Liver (tissue), 8 donors: ENCODE measurements at regions not wholly inside any gene's neighbourhood (a gene's known extent, or its start where the extent isn't known, plus 50 kb on each side); places are given as distances from the start of the nearest gene placed in this dataset.

Experiments used
- DNase-seq: peaks from one replicate; pipeline ENCODE4 v3.0.0-alpha.2; 2017; ENCODE audit warnings: low spot score
- H3K27ac ChIP-seq, 2 donors: one replicate each; pipeline ENCODE4 v1.7.0; 2013; ENCODE audit warnings: inconsistent platforms in 2 of 2, low read length in 2 of 2, control low read depth in 1 of 2, low read depth in 1 of 2, mild to moderate bottlenecking in 1 of 2
- H3K27me3 ChIP-seq, 4 donors: one replicate each; pipeline versions ENCODE4 v1.6.1 to v1.7.0; 2013; ENCODE audit warnings: low read length in 3 of 4, inconsistent platforms in 1 of 4, mild to moderate bottlenecking in 1 of 4, moderate library complexity in 1 of 4; ENCODE audit not compliant: control insufficient read depth in 4 of 4, insufficient read depth in 4 of 4
- H3K36me3 ChIP-seq, 4 donors: one replicate each; pipeline versions ENCODE4 v1.6.1 to v1.7.0; 2013; ENCODE audit warnings: low read length in 3 of 4, mild to moderate bottlenecking in 3 of 4, low read depth in 1 of 4, moderate library complexity in 1 of 4; ENCODE audit not compliant: control insufficient read depth in 4 of 4, insufficient read depth in 3 of 4
- H3K4me1 ChIP-seq, 4 donors: one replicate each; pipeline versions ENCODE4 v1.6.1 to v1.7.0; 2013; ENCODE audit warnings: low read length in 3 of 4, mild to moderate bottlenecking in 3 of 4, moderate library complexity in 1 of 4; ENCODE audit not compliant: control insufficient read depth in 4 of 4, insufficient read depth in 4 of 4
- H3K4me3 ChIP-seq, 3 donors: one replicate each; pipeline versions ENCODE4 v1.6.1 to v1.7.0; 2013; ENCODE audit warnings: low read length in 3 of 3, control low read depth in 1 of 3, low read depth in 1 of 3, mild to moderate bottlenecking in 1 of 3
- H3K9ac ChIP-seq, 2 donors: one replicate each; pipeline ENCODE4 v1.7.0; 2013; ENCODE audit warnings: low read length in 2 of 2, mild to moderate bottlenecking in 2 of 2, moderate library complexity in 2 of 2, control low read depth in 1 of 2, low read depth in 1 of 2
- H3K9me3 ChIP-seq, 4 donors: one replicate each; pipeline versions ENCODE4 v1.6.1 to v1.7.0; 2013; ENCODE audit warnings: low read length in 3 of 4; ENCODE audit not compliant: control insufficient read depth in 4 of 4
- ATF3 ChIP-seq: IDR thresholded peaks from 2 replicates; pipeline ENCODE4 v1.6.1; 2016; ENCODE audit warnings: antibody characterized with exemption
- EGR1 ChIP-seq, 2 donors: IDR thresholded peaks; 2 replicates each; pipeline ENCODE4 v1.6.1; 2016 to 2018; ENCODE audit warnings: antibody characterized with exemption in 2 of 2, low read depth in 2 of 2
- FOXA2 ChIP-seq: IDR thresholded peaks from 2 replicates; pipeline ENCODE4 v1.6.1; 2016; ENCODE audit warnings: antibody characterized with exemption
- GABPA ChIP-seq, 2 donors: IDR thresholded peaks in 1 of 2; conservative IDR thresholded peaks in 1 of 2; 2 replicates each; pipeline ENCODE4 v1.6.1; 2016; ENCODE audit warnings: antibody characterized with exemption in 2 of 2, mild to moderate bottlenecking in 1 of 2, moderate library complexity in 1 of 2
- HNF4A ChIP-seq, 2 donors: conservative IDR thresholded peaks; 2 replicates each; pipeline ENCODE4 v1.6.1; 2016; ENCODE audit warnings: antibody characterized with exemption in 2 of 2, mild to moderate bottlenecking in 2 of 2
- HNF4G ChIP-seq: IDR thresholded peaks from 2 replicates; pipeline ENCODE4 v1.6.1; 2016; ENCODE audit warnings: antibody characterized with exemption
- JUND ChIP-seq, 2 donors: IDR thresholded peaks; 2 replicates each; pipeline ENCODE4 v1.6.1; 2016; ENCODE audit warnings: antibody characterized with exemption in 2 of 2
- NR2F2 ChIP-seq: IDR thresholded peaks from 2 replicates; pipeline ENCODE4 v1.6.1; 2016; ENCODE audit warnings: antibody characterized with exemption
- RAD21 ChIP-seq, 2 donors: IDR thresholded peaks; 2 replicates each; pipeline ENCODE4 v1.6.1; 2016; ENCODE audit warnings: antibody characterized with exemption in 2 of 2, mild to moderate bottlenecking in 2 of 2
- TAF1 ChIP-seq: conservative IDR thresholded peaks from 2 replicates; pipeline ENCODE4 v1.6.1; 2016; ENCODE audit warnings: antibody characterized with exemption, mild to moderate bottlenecking
- WGBS: extraction: QIAGEN DNeasy Blood & Tissue Kit; methylation state at CpG from one replicate; pipeline ENCODE4 v1.1.7; 2013; 5-methylcytosine and 5-hydroxymethylcytosine counted together
- TF ChIP-seq, protein P1 (sequence below): fragments of 150-350 bp; IDR thresholded peaks from 2 replicates; pipeline ENCODE4 v1.5.1; 2017; ENCODE audit warnings: improper control_type of control experiment, low read depth, low read length; ENCODE audit not compliant: missing input control
- TF ChIP-seq, protein P2 (sequence below): IDR thresholded peaks from 2 replicates; pipeline ENCODE4 v1.6.1; 2016; ENCODE audit warnings: antibody characterized with exemption, mild to moderate bottlenecking
- donor health status: healthy.
- donor health status: healthy.
- donor health status: healthy.
- donor health status: healthy.
- donor health status: healthy.

- TF ChIP-seq, protein P1, sequence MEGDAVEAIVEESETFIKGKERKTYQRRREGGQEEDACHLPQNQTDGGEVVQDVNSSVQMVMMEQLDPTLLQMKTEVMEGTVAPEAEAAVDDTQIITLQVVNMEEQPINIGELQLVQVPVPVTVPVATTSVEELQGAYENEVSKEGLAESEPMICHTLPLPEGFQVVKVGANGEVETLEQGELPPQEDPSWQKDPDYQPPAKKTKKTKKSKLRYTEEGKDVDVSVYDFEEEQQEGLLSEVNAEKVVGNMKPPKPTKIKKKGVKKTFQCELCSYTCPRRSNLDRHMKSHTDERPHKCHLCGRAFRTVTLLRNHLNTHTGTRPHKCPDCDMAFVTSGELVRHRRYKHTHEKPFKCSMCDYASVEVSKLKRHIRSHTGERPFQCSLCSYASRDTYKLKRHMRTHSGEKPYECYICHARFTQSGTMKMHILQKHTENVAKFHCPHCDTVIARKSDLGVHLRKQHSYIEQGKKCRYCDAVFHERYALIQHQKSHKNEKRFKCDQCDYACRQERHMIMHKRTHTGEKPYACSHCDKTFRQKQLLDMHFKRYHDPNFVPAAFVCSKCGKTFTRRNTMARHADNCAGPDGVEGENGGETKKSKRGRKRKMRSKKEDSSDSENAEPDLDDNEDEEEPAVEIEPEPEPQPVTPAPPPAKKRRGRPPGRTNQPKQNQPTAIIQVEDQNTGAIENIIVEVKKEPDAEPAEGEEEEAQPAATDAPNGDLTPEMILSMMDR = no peak
Measured at GRCh38 chr3:69647511-69648110, 91.7 kb upstream of the MITF start (continued).

DNA sequence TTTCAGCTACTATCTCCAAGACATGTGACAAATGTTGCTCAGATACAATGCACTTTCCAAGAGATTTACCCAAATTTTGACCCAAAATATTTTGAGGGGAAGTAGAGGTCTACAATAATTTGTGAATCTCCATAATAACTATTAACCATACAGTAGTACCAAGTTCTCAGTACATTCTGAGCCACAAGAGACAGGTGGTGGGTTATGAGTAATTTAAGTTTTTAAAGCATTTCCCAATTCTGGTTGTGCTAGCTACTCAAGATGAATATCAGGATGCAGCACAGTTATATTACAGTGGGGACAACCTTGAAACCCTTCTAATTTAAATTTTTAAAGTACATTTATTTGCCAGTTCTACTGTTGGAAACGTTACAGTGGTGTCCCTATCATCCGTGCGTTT is 92.2 kb upstream of the MITF start:
- Histone ChIP-seq H3K36me3 (no peaks in the 10 kb centered on the region), H3K9me3 (no peaks in the 10 kb centered on the region), H3K27me3 (peaks cover 0 to 3% (median 0%) of the 10 kb centered on the region in 4 donors), H3K27ac (no peak overlapping the region), H3K4me1 (peaks cover 0 to 4% (median 0%) of the 10 kb centered on the region in 4 donors), H3K4me3 (no peak overlapping the region), H3K9ac (no peak overlapping the region)
- no peak for DNase-seq
- TF ChIP-seq HNF4G (no peak), RAD21 (IDR thresholded peaks at IDR 0.05) (no peak)
- WGBS = 88% methylated on average over 3 of the region's 3 CpGs

DNA sequence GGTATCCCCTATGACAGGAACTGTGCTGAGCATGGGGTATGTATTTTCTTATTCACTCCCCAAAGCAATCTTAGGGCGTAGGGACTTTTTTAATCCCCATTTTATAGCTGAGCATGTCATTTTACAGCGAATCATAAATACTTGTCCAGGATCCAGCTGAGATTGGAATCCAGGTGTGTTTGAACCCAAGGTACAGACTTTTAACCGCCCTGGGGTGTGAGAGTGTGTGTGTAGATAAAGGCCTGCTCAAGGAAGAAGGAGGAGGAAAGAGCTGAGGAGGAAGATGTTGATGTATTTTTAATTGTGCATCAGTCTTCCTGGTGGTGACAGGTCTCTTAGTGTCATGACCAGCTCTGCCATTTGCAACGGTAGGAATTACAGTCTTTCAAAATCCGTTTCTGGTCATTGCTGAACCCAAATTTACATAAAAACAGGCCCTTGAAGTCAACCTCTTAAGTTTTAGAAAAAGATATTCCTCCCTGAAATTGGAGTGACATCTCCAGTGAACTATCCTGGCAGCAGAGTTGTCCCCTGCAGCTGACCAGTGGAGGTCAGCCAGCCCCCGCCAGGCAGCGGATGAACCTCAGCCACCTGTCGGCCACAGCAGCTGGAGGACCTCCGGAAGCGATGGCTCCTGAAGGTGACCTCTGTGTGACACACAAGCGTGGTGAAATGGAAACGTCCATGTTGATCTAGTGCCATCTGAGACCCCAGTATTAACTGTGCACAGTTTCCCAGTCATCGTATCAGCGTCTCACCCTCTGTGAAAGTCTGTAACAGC is 92.8 kb upstream of the MITF start:
- no peaks in the 10 kb centered on the region for H3K36me3 ChIP-seq
- peaks cover 0 to 4% (median 0%) of the 10 kb centered on the region in 4 donors for H3K4me1 ChIP-seq
- H3K9ac ChIP-seq = no peak overlapping the region
- no peak for DNase-seq
- peaks cover 0 to 3% (median 0%) of the 10 kb centered on the region in 4 donors for H3K27me3 ChIP-seq
- no peak overlapping the region for H3K4me3 ChIP-seq
- TF ChIP-seq TAF1 (no peak), JUND (IDR thresholded peaks at IDR 0.05) (no peak), ATF3 (no peak), HNF4G (no peak), FOXA2 (no peak), NR2F2 (no peak), GABPA (IDR thresholded peaks at IDR 0.05 in 1 of 2, conservative IDR thresholded peaks at IDR 0.05 in 1 of 2) (no peak)
- TF ChIP-seq, protein P1 = no peak
- WGBS = 73% methylated on average over 14 of the region's 14 CpGs
- H3K27ac ChIP-seq = no peak overlapping the region
- H3K9me3 ChIP-seq = no peaks in the 10 kb centered on the region

DNA sequence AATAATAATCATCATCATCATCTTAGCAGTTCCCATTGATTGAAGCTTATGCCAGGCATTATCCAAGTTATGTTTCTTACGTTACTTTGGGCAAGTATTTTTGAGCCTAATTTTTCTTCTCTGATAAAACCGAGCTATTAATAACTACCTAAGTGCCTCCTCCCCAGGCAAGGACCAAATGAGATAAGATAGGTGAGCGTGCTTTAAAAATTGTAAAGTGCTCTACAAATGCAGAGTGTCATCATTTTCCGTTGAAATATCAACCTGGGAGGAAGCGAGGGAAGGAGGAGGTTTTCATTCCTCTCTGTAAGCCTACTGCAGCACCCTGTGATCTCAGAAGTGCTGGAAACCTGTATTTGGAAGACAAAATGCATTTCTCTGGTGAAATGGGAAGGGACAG is 96.7 kb upstream of the MITF start:
- TF ChIP-seq FOXA2 = no peak
- no peak for TF ChIP-seq JUND (IDR thresholded peaks at IDR 0.05)
- TF ChIP-seq, protein P2, sequence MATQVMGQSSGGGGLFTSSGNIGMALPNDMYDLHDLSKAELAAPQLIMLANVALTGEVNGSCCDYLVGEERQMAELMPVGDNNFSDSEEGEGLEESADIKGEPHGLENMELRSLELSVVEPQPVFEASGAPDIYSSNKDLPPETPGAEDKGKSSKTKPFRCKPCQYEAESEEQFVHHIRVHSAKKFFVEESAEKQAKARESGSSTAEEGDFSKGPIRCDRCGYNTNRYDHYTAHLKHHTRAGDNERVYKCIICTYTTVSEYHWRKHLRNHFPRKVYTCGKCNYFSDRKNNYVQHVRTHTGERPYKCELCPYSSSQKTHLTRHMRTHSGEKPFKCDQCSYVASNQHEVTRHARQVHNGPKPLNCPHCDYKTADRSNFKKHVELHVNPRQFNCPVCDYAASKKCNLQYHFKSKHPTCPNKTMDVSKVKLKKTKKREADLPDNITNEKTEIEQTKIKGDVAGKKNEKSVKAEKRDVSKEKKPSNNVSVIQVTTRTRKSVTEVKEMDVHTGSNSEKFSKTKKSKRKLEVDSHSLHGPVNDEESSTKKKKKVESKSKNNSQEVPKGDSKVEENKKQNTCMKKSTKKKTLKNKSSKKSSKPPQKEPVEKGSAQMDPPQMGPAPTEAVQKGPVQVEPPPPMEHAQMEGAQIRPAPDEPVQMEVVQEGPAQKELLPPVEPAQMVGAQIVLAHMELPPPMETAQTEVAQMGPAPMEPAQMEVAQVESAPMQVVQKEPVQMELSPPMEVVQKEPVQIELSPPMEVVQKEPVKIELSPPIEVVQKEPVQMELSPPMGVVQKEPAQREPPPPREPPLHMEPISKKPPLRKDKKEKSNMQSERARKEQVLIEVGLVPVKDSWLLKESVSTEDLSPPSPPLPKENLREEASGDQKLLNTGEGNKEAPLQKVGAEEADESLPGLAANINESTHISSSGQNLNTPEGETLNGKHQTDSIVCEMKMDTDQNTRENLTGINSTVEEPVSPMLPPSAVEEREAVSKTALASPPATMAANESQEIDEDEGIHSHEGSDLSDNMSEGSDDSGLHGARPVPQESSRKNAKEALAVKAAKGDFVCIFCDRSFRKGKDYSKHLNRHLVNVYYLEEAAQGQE = no peak
- no peak for TF ChIP-seq NR2F2
- TF ChIP-seq HNF4A (conservative IDR thresholded peaks at IDR 0.05) = no peak
- TF ChIP-seq, protein P1 = no peak
- no peak for TF ChIP-seq EGR1 (IDR thresholded peaks at IDR 0.05; ENCODE audit: low read depth in 2 of 2)
- no peaks in the 10 kb centered on the region for H3K27me3 ChIP-seq
- no peak overlapping the region for H3K4me3 ChIP-seq
- H3K4me1 ChIP-seq = no peaks in the 10 kb centered on the region
- WGBS = 73% methylated on average over 5 of the region's 5 CpGs
- H3K9ac ChIP-seq = no peak overlapping the region
- no peaks in the 10 kb centered on the region for H3K9me3 ChIP-seq
- DNase-seq = no peak
- H3K27ac ChIP-seq = no peak overlapping the region
- H3K36me3 ChIP-seq = no peaks in the 10 kb centered on the region
